H9 (cell line): ENCODE measurements at regions not wholly inside any gene's neighbourhood (a gene's known extent, or its start where the extent isn't known, plus 50 kb on each side); places are given as distances from the start of the nearest gene placed in this dataset.
A peak's percentile ranks its signal among the peaks of the same experiment; 100 is the strongest.

Source experiments
- DNase-seq: peaks from one replicate; pipeline ENCODE4 v3.0.0-alpha.2; 2017
- H2AFZ ChIP-seq: one replicate; pipeline ENCODE4 v1.6.1; 2013; ENCODE audit warnings: mild to moderate bottlenecking, low read length, control low read depth, moderate library complexity
- H2AK5ac ChIP-seq: 2 replicates; pipeline ENCODE4 v1.6.1; 2013; ENCODE audit warnings: low read length, control low read depth, mixed read lengths; ENCODE audit not compliant: insufficient read length
- H2BK120ac ChIP-seq: one replicate; pipeline ENCODE4 v1.6.1; 2013; ENCODE audit warnings: low read depth, mild to moderate bottlenecking, low read length, control low read depth, inconsistent platforms; ENCODE audit not compliant: poor library complexity, severe bottlenecking
- H2BK12ac ChIP-seq: 2 replicates; pipeline ENCODE4 v1.6.1; 2013; ENCODE audit warnings: low read length, control low read depth, mixed read lengths, low read depth; ENCODE audit not compliant: insufficient read length
- H2BK15ac ChIP-seq: 2 replicates; pipeline ENCODE4 v1.6.1; 2013; ENCODE audit warnings: low read depth, low read length, control low read depth
- H2BK20ac ChIP-seq: one replicate; pipeline ENCODE4 v1.6.1; 2013; ENCODE audit warnings: low read depth, mild to moderate bottlenecking, low read length, control low read depth, inconsistent platforms; ENCODE audit not compliant: poor library complexity, severe bottlenecking
- H2BK5ac ChIP-seq: 2 replicates; pipeline ENCODE4 v1.6.1; 2013; ENCODE audit warnings: low read length, control low read depth, mixed read lengths; ENCODE audit not compliant: insufficient read length
- H3K14ac ChIP-seq: 2 replicates; pipeline ENCODE4 v1.6.1; 2013; ENCODE audit warnings: low read length, control low read depth; ENCODE audit not compliant: insufficient read depth
- H3K18ac ChIP-seq: 2 replicates; pipeline ENCODE4 v1.6.1; 2013; ENCODE audit warnings: low read depth, mild to moderate bottlenecking, mixed read lengths, low read length, control low read depth; ENCODE audit not compliant: insufficient read length
- H3K23ac ChIP-seq: 2 replicates; pipeline ENCODE4 v1.6.1; 2013; ENCODE audit warnings: low read length, control low read depth, mixed read lengths, low read depth; ENCODE audit not compliant: insufficient read length
- H3K23me2 ChIP-seq: 2 replicates; pipeline ENCODE4 v1.6.1; 2013; ENCODE audit warnings: low read depth, mild to moderate bottlenecking, mixed read lengths, low read length, control low read depth; ENCODE audit not compliant: insufficient read length, poor library complexity, severe bottlenecking
- H3K27ac ChIP-seq: 2 replicates; pipeline ENCODE4 v1.5.1; 2013; ENCODE audit warnings: low read length, control low read depth, mixed read lengths, low read depth; ENCODE audit not compliant: insufficient read length
- H3K27me3 ChIP-seq: 2 replicates; pipeline ENCODE4 v1.6.1; 2013; ENCODE audit warnings: low read length, control low read depth, inconsistent platforms; ENCODE audit not compliant: insufficient read depth
- H3K4ac ChIP-seq: 2 replicates; pipeline ENCODE4 v1.6.1; 2013; ENCODE audit warnings: low read depth, mild to moderate bottlenecking, control low read depth, inconsistent platforms, low read length, moderate library complexity
- H3K4me1 ChIP-seq: 2 replicates; pipeline ENCODE4 v1.6.1; 2013; ENCODE audit warnings: low read length, control low read depth, inconsistent platforms; ENCODE audit not compliant: insufficient read depth
- H3K4me2 ChIP-seq: 2 replicates; pipeline ENCODE4 v1.6.1; 2013; ENCODE audit warnings: low read length, control low read depth, mixed read lengths; ENCODE audit not compliant: insufficient read length, insufficient read depth
- H3K56ac ChIP-seq: 2 replicates; pipeline ENCODE4 v1.6.1; 2013; ENCODE audit warnings: low read depth, mild to moderate bottlenecking, mixed read lengths, low read length, control low read depth; ENCODE audit not compliant: insufficient read length
- H3K79me1 ChIP-seq: 2 replicates; pipeline ENCODE4 v1.6.1; 2013; ENCODE audit warnings: low read depth, mild to moderate bottlenecking, moderate library complexity, low read length, control low read depth, inconsistent platforms; ENCODE audit not compliant: insufficient read depth, poor library complexity, severe bottlenecking
- H3K79me2 ChIP-seq: 2 replicates; pipeline ENCODE4 v1.6.1; 2013; ENCODE audit warnings: low read length, control low read depth, inconsistent platforms; ENCODE audit not compliant: insufficient read depth
- H3K9ac ChIP-seq: 2 replicates; pipeline ENCODE4 v1.6.1; 2013; ENCODE audit warnings: low read length, control low read depth, mixed read lengths; ENCODE audit not compliant: insufficient read length; ENCODE audit errors: extremely low read depth
- H3K9me3 ChIP-seq: one replicate; pipeline ENCODE4 v1.6.1; 2013; ENCODE audit warnings: low read depth, low read length, inconsistent platforms; ENCODE audit not compliant: control insufficient read depth
- H3T11ph ChIP-seq: one replicate; pipeline ENCODE4 v1.6.1; 2013; ENCODE audit warnings: mild to moderate bottlenecking, low read length, control low read depth, inconsistent platforms
- H4K20me1 ChIP-seq: one replicate; pipeline ENCODE4 v1.6.1; 2013; ENCODE audit not compliant: control insufficient read depth, insufficient read length, insufficient read depth
- H4K5ac ChIP-seq: 2 replicates; pipeline ENCODE4 v1.6.1; 2013; ENCODE audit warnings: low read depth, mild to moderate bottlenecking, mixed read lengths, low read length, control low read depth; ENCODE audit not compliant: insufficient read length
- H4K8ac ChIP-seq: replicated peaks from 2 replicates; pipeline ENCODE4 v1.6.1; 2013; ENCODE audit warnings: low read length, control low read depth, mixed read lengths, low read depth; ENCODE audit not compliant: insufficient read length
- H4K91ac ChIP-seq: 2 replicates; pipeline ENCODE4 v1.6.1; 2013; ENCODE audit warnings: low read depth, mild to moderate bottlenecking, moderate library complexity, mixed read lengths, low read length, control low read depth; ENCODE audit not compliant: insufficient read length
- H3K27ac Mint-ChIP-seq, 3 experiments: 2 replicates in 2 of 3; 3 replicates in 1 of 3; pipeline ENCODE4 v1.8.0; 2020 to 2021; ENCODE audit warnings: mixed read lengths in 3 of 3, mild to moderate bottlenecking in 1 of 3, moderate library complexity in 1 of 3
- H3K27me3 Mint-ChIP-seq: 2 replicates; pipeline ENCODE4 v1.8.0; 2021; ENCODE audit warnings: low read depth, mild to moderate bottlenecking, moderate library complexity, mixed read lengths
- H3K36me3 Mint-ChIP-seq, 3 experiments: 2 replicates in 2 of 3; 3 replicates in 1 of 3; pipeline ENCODE4 v1.8.0; 2020 to 2021; ENCODE audit warnings: low read depth in 3 of 3, mixed read lengths in 3 of 3; ENCODE audit not compliant: insufficient read depth in 1 of 3
- H3K4me1 Mint-ChIP-seq, 2 experiments: 2 replicates each; pipeline ENCODE4 v1.8.0; 2020; ENCODE audit warnings: mixed read lengths in 2 of 2
- H3K4me3 Mint-ChIP-seq, 2 experiments: 2 replicates in 1 of 2; 3 replicates in 1 of 2; pipeline ENCODE4 v1.8.0; 2020 to 2021; ENCODE audit warnings: mild to moderate bottlenecking in 2 of 2, mixed read lengths in 2 of 2, moderate library complexity in 1 of 2
- H3K9me3 Mint-ChIP-seq, 2 experiments: 2 replicates in 1 of 2; 3 replicates in 1 of 2; pipeline ENCODE4 v1.8.0; 2020; ENCODE audit warnings: mild to moderate bottlenecking in 2 of 2, mixed read lengths in 2 of 2, moderate library complexity in 1 of 2
- WGBS: extraction: QIAGEN DNeasy Blood & Tissue Kit; methylation state at CpG from one replicate; pipeline ENCODE4 v1.1.7; 2013; ENCODE audit warnings: missing lambda C conversion rate, low lambda C conversion rate, mixed read lengths; ENCODE audit not compliant: insufficient read length; ENCODE audit errors: extremely low coverage; 5-methylcytosine and 5-hydroxymethylcytosine counted together
- TF ChIP-seq, protein P1 (sequence below): fragments of 200-600 bp; sonication (generic); conservative IDR thresholded peaks from 3 replicates; pipeline ENCODE4 v1.8.0; 2021; ENCODE audit warnings: antibody characterized with exemption, mild to moderate bottlenecking

- Mint-ChIP-seq H3K27ac (no peak overlapping the region; a peak in 1 of 7 replicates), H3K4me1 (peaks cover 7% of the 10 kb centered on the region in 2 experiments; a peak in 3 of 4 replicates), H3K27me3 (no peaks in the 10 kb centered on the region), H3K9me3 (no peaks in the 10 kb centered on the region), H3K4me3 (no peak overlapping the region), H3K36me3 (no peaks in the 10 kb centered on the region; a peak in 1 of 7 replicates)
- Histone ChIP-seq H3T11ph (no peak overlapping the region), H3K79me1 (no peaks in the 10 kb centered on the region), H3K79me2 (no peaks in the 10 kb centered on the region), H3K23ac (no peak overlapping the region), H2BK5ac (no peak overlapping the region), H3K18ac (no peak overlapping the region), H4K8ac (no peak overlapping the region), H2AFZ (no peak overlapping the region), H3K4me1 (no peaks in the 10 kb centered on the region), H3K9me3 (no peaks in the 10 kb centered on the region), H2BK20ac (no peak overlapping the region), H3K4ac (no peak overlapping the region), H4K91ac (no peak overlapping the region), H3K27ac (no peak overlapping the region), H2BK12ac (no peak overlapping the region), H2BK15ac (no peak overlapping the region), H3K27me3 (no peaks in the 10 kb centered on the region), H3K14ac (no peak overlapping the region), H3K9ac (no peak overlapping the region), H3K56ac (no peak overlapping the region), H2BK120ac (no peak overlapping the region), H3K23me2 (peaks cover 3% of the 10 kb centered on the region), H2AK5ac (no peak overlapping the region), H3K4me2 (no peak overlapping the region), H4K5ac (no peak overlapping the region), H4K20me1 (no peaks in the 10 kb centered on the region)
- WGBS: no CpG with 5 or more reads among the region's 29 CpGs
- peak; percentile 50 for DNase-seq
- TF ChIP-seq, protein P1, sequence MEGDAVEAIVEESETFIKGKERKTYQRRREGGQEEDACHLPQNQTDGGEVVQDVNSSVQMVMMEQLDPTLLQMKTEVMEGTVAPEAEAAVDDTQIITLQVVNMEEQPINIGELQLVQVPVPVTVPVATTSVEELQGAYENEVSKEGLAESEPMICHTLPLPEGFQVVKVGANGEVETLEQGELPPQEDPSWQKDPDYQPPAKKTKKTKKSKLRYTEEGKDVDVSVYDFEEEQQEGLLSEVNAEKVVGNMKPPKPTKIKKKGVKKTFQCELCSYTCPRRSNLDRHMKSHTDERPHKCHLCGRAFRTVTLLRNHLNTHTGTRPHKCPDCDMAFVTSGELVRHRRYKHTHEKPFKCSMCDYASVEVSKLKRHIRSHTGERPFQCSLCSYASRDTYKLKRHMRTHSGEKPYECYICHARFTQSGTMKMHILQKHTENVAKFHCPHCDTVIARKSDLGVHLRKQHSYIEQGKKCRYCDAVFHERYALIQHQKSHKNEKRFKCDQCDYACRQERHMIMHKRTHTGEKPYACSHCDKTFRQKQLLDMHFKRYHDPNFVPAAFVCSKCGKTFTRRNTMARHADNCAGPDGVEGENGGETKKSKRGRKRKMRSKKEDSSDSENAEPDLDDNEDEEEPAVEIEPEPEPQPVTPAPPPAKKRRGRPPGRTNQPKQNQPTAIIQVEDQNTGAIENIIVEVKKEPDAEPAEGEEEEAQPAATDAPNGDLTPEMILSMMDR: no peak
Observed at GRCh38 chr16:9183682-9184353, 92.4 kb downstream of the HAPSTR1 start.
